KMS-11 (cell line): ENCODE measurements at regions not wholly inside any gene's neighbourhood (a gene's known extent, or its start where the extent isn't known, plus 50 kb on each side); places are given as distances from the start of the nearest gene placed in this dataset.

Experiments
- H2AFZ ChIP-seq: fragments of 200-600 bp; sonication (generic); 2 replicates; pipeline ENCODE4 v1.6.1; 2016; ENCODE audit warnings: antibody characterized with exemption, mixed run types, low read depth
- H3K27ac ChIP-seq: fragments of 200-600 bp; sonication (generic); 2 replicates; pipeline ENCODE4 v1.6.1; 2016; ENCODE audit warnings: mild to moderate bottlenecking, mixed run types
- H3K27me3 ChIP-seq: fragments of 200-600 bp; sonication (generic); 2 replicates; pipeline ENCODE4 v1.6.1; 2017; ENCODE audit warnings: mild to moderate bottlenecking, low read depth, mixed run types, moderate library complexity; ENCODE audit not compliant: insufficient read depth
- H3K36me3 ChIP-seq: fragments of 200-600 bp; sonication (generic); 2 replicates; pipeline ENCODE4 v1.6.1; 2017; ENCODE audit warnings: mild to moderate bottlenecking, mixed run types; ENCODE audit not compliant: insufficient read depth
- H3K4me1 ChIP-seq: fragments of 200-600 bp; sonication (generic); 2 replicates; pipeline ENCODE4 v1.6.1; 2016; ENCODE audit warnings: mild to moderate bottlenecking, low read depth, mixed run types; ENCODE audit not compliant: poor library complexity, severe bottlenecking
- H3K4me2 ChIP-seq: fragments of 200-600 bp; sonication (generic); 2 replicates; pipeline ENCODE4 v1.7.0; 2016; ENCODE audit warnings: mild to moderate bottlenecking, mixed run types
- H3K4me3 ChIP-seq: fragments of 200-600 bp; sonication (generic); IDR thresholded peaks from 2 replicates; pipeline ENCODE4 v1.6.1; 2017; ENCODE audit warnings: low read depth, low read length, mixed read lengths; ENCODE audit not compliant: insufficient read depth
- H3K79me2 ChIP-seq: fragments of 200-600 bp; sonication (generic); 2 replicates; pipeline ENCODE4 v1.6.1; 2016; ENCODE audit warnings: low read depth, mixed run types; ENCODE audit not compliant: insufficient read depth
- H3K9ac ChIP-seq: fragments of 200-600 bp; sonication (generic); 2 replicates; pipeline ENCODE4 v1.6.1; 2016; ENCODE audit warnings: mild to moderate bottlenecking, mixed run types
- H4K20me1 ChIP-seq: fragments of 200-600 bp; sonication (generic); 2 replicates; pipeline ENCODE4 v1.6.1; 2016; ENCODE audit warnings: mild to moderate bottlenecking, mixed run types; ENCODE audit not compliant: insufficient read depth
- TF ChIP-seq, protein P1 (sequence below): fragments of 200-600 bp; sonication (generic); conservative IDR thresholded peaks from 2 replicates; pipeline ENCODE4 v1.6.1; 2017; ENCODE audit warnings: low read depth, mild to moderate bottlenecking, antibody characterized with exemption, low read length, moderate library complexity, mixed read lengths

DNA sequence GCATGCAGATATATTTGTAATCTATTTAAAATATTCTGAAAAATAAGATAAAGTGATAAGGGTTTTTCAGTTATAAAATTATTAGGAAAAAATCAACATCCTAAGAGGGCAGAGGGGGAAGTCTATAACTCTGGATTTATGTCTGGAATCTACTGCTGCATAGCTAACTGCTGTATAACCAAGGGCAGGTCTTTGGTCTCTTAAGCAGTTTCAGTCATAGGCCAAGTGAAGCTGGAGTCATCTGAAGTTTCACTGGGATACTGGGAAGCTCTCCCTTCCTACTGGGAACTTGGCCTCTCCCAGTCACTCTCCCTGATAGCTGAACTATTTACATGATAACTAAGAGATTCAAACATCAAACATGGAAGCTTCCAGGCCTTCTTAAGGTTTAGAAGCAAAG is 1409.9 kb upstream of the PCDH7 start:
- TF ChIP-seq, protein P1, sequence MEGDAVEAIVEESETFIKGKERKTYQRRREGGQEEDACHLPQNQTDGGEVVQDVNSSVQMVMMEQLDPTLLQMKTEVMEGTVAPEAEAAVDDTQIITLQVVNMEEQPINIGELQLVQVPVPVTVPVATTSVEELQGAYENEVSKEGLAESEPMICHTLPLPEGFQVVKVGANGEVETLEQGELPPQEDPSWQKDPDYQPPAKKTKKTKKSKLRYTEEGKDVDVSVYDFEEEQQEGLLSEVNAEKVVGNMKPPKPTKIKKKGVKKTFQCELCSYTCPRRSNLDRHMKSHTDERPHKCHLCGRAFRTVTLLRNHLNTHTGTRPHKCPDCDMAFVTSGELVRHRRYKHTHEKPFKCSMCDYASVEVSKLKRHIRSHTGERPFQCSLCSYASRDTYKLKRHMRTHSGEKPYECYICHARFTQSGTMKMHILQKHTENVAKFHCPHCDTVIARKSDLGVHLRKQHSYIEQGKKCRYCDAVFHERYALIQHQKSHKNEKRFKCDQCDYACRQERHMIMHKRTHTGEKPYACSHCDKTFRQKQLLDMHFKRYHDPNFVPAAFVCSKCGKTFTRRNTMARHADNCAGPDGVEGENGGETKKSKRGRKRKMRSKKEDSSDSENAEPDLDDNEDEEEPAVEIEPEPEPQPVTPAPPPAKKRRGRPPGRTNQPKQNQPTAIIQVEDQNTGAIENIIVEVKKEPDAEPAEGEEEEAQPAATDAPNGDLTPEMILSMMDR: no peak
- Histone ChIP-seq H3K27ac (no peak overlapping the region), H3K9ac (no peak overlapping the region)

DNA sequence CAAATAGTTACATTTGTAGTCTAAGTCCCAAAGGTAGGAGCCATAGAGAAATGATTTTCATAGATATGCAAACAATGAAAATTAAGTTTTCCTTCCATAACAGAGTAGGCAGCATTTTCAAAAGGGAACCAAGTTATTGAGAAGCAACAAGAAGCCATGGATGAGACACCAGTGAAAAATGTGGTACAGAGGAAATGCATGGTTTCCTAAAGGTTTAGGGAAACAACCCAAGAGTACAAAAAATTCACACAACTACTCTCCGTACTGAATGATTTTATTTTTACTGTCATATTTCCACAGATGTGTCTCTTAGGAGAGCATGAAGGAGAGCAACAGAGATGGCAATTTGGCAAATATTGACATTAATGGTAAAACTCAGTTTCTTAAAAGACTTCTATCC is 1408.9 kb upstream of the PCDH7 start:
- Histone ChIP-seq H3K4me3 (no peak overlapping the region), H3K9ac (no peak overlapping the region), H3K4me2 (no peak overlapping the region), H4K20me1 (no peaks in the 10 kb centered on the region), H3K27me3 (no peaks in the 10 kb centered on the region), H2AFZ (no peak overlapping the region), H3K4me1 (no peaks in the 10 kb centered on the region), H3K27ac (no peak overlapping the region), H3K79me2 (no peaks in the 10 kb centered on the region), H3K36me3 (no peaks in the 10 kb centered on the region)
- TF ChIP-seq, protein P1: no peak

More for the DNA sequence above, 1409.9 kb upstream of the PCDH7 start:
- Histone ChIP-seq H3K79me2 (no peaks in the 10 kb centered on the region), H3K27me3 (no peaks in the 10 kb centered on the region), H3K4me1 (no peaks in the 10 kb centered on the region), H3K4me2 (no peak overlapping the region), H3K36me3 (no peaks in the 10 kb centered on the region), H3K4me3 (no peak overlapping the region), H4K20me1 (no peaks in the 10 kb centered on the region), H2AFZ (no peak overlapping the region)

GRCh38 chr4:29319663-29320340 is 1400.4 kb upstream of the PCDH7 start:
- H2AFZ ChIP-seq: no peak overlapping the region
- no peak overlapping the region for H3K27ac ChIP-seq
- TF ChIP-seq, protein P1: no peak
- no peaks in the 10 kb centered on the region for H3K27me3 ChIP-seq
- H3K4me1 ChIP-seq: no peaks in the 10 kb centered on the region
- H3K79me2 ChIP-seq: no peaks in the 10 kb centered on the region
- no peak overlapping the region for H3K4me3 ChIP-seq
- no peaks in the 10 kb centered on the region for H4K20me1 ChIP-seq
- H3K36me3 ChIP-seq: no peaks in the 10 kb centered on the region
- no peak overlapping the region for H3K9ac ChIP-seq
- no peak overlapping the region for H3K4me2 ChIP-seq

DNA sequence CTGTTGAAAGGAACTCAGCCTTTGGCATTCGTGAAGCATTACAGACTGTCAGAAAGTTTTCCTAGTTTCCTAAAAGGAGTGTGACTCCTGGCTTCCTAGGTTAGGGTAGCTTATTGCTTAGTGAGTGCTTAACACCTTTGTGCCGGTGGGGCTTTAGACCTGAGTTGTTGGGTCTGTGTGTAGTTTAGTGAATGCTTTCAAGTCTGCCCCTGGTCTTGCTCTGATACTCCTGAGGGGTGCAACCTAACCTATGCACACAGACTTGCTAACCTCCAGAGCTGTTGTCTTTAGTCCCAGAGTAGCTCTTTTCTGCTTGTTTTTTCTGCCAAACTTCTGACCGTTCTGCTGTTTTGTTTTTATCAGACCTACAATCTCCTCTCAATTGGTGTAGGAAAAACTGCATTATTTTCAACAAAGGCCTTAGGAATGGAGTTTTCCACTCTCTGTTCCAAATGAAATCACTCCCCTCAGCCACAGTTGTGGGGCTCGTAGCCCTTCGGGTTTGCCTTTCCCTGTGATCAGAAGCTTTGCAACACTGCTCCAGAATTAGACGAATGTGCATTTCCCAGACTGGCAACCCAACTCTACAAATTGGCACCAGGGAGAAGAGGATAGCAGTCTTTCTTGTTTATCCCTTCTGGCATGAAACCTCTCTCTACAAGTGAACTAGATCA is 1399.1 kb upstream of the PCDH7 start:
- TF ChIP-seq, protein P1: no peak
- Histone ChIP-seq H2AFZ (no peak overlapping the region), H3K79me2 (no peaks in the 10 kb centered on the region), H3K4me3 (no peak overlapping the region), H3K27ac (no peak overlapping the region), H3K4me2 (no peak overlapping the region), H3K4me1 (no peaks in the 10 kb centered on the region), H4K20me1 (no peaks in the 10 kb centered on the region), H3K36me3 (no peaks in the 10 kb centered on the region), H3K27me3 (no peaks in the 10 kb centered on the region), H3K9ac (no peak overlapping the region)
